GM21619 (cell line): ENCODE measurements at regions not wholly inside any gene's neighbourhood (a gene's known extent, or its start where the extent isn't known, plus 50 kb on each side); places are given as distances from the start of the nearest gene placed in this dataset.
A peak's percentile ranks its signal among the peaks of the same experiment; 100 is the strongest.
"Not testable (repeated sequence)": the region's sequence is repeated elsewhere in the genome, so short reads cannot be mapped to it uniquely, and the experiment has no call there.

Experiments
- ATAC-seq: cut with Tn5 transposase; IDR thresholded peaks from one replicate; pipeline ENCODE4 v1.9.1; 2021; ENCODE audit not compliant: unreplicated experiment

DNA sequence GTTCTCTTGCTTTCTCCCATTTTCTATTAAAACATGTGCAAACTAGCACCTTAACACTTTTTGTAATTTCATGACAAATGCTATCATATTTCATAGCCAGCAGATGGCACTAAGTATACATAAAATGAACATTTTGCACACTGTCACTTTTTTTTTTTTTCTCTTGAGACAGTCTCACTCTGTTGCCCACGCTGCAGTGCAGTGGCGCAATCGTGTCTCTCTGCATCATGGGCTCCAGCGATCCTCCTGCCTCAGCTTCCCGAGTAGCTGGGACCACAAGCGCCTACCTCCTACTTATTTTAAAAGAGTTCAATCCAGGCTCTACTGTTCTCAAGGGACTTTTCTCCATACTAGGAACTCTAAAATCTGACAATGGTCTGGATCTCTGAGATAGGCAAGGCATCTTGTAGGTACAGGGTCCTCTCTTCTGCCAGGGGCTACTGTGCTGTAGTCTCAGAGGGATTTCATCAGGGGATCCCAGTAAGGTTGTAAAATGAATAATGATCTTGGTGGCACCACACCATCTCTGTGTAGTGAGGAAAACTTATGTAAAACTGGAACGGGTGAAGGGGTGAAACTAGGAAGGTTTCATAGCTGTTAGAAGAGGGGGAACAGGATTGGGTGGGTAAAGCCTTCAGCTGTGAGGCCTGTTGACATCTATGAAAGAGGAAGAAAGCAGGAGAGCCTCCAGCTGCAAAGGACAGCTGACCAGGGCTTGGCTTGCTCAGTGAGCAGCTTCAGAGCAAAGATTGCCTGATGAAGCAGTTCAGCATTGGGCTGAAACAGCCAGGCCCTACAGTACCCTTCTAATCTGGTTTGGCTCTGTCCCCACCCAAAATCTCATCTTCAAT lies 196.9 kb downstream of the AVL9 start:
- peak; percentile 81 for ATAC-seq

- ATAC-seq: not testable (repeated sequence)
Measured at GRCh38 chr7:32688092-32688491, 192.8 kb downstream of the AVL9 start.

- no peak for ATAC-seq
Measured at GRCh38 chr7:32681174-32681518, 185.9 kb downstream of the AVL9 start.

DNA sequence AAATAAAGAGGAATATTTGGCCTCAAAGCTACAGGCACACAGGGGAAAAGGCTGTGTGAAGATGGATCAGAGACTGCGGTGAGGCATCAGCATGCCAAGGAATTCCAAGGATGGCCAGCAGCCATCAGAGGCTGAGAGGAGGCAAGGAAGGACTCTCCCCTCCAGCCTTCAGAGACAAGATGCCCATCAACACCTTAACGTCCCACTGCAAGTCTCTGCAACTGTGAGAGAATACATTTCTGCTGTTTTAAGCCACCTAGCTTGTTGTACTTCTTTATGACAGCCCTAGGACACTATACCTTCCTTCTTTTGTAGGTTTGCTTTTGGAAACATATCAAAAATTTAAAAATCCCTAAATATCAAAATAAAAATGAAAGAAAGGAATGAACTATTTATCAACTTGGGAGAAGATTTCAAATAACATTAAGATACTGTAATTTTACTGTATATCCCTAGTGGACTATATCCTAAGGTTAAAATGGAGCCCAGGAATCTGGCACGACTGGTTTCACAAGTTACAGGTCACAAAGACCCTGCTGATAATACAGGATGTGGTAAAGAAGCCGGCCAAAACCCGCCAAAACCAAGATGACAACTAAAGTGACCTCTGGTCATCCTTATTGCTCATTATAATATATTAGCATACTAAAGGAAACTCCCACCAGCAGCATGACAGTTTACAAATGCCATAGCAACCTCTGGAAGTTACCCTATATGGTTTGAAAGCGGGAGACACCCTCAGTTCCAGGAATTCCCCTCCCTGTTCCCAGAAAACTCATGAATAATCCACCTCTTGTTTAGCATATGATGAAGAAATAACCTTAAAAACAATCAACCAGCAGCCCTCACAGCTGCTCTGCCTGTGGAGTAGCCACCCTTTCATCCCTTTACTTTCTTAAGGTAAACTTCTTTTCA lies 185.2 kb downstream of the AVL9 start:
- no peak for ATAC-seq

- no peak for ATAC-seq
Measured at GRCh38 chr7:32679192-32679591, 183.9 kb downstream of the AVL9 start.

DNA sequence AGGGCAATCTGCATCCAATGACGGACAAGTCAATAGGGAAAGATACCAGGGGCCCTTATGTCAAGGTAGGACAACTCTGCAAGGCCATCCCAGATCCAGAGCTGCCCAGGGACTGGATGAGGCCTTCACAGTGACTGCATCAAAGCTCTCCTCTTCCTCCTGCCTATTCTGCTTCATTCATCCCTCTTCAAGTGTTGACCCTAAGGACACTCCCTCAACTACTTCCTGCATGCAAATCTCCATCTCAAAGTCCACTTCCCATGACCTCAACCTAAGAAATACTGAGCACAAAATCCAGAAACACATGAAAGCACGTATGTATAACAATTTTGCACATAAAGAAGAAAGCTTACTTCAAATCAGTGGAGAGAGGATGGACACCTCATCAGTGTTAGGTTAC lies 182.3 kb downstream of the AVL9 start:
- no peak for ATAC-seq

DNA sequence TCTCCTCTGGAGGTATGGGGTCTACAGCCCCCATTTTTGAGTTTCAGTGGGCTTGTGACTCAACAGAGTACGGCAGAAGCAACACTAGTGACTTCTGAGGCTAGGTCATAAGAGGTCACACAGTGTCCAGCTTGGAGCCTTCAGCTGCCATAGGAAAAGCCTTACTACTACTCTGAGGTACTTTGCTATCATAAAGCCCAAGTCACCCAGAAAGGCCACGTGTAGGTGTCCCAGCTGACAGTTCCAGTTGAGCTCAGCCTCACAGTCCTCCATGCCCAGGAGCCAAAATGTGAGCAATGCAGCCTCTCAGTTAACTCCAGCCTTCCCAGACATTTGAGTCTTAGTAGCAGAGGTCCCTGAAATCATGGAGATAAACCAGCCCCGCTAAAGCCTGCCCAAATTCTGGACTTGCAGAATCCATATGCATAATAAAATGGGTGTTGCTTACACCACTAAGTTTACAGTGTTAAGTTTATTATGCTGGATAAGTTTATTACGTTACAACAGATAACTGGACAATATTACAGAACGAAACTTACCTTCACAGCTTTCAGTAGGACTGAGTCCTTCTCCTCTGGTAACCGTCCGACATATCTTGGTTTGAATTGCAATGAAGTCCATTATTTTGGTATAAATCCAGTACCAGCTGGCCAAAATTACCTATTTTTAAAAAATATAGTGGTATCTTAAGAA lies 181.1 kb downstream of the AVL9 start:
- ATAC-seq: no peak

DNA sequence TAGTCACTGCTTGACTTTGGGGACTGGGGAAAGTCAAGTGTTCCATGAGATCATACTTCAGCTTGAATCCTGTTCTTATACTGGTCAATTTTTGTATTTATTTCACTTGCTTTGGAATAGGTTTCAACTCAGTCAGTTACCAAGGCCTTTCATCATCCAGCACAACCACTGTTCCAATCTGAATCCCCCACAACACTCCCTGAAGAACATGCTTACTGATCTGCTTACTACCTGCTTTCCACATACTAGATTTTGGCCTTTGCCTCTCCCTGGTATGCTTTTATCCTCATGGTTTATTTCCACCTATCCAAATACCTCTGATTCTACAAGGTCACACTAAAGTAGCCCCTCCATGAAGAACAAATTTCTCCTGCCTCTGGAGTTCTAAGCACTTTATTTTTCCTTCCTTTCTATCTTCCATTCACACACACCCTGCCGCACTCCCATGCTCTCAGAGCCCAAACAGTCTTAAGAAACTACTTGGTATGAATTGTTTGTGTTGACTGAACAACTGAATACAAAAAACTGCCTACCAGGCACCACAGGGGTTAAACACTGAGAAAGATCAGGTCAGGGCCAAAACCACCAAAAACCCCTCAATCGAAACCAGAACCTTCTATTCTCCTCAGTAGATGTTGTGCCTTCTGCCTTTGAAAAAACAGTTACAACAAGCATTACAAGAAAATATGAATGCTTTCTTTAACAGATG lies 178.1 kb downstream of the AVL9 start:
- no peak for ATAC-seq

DNA sequence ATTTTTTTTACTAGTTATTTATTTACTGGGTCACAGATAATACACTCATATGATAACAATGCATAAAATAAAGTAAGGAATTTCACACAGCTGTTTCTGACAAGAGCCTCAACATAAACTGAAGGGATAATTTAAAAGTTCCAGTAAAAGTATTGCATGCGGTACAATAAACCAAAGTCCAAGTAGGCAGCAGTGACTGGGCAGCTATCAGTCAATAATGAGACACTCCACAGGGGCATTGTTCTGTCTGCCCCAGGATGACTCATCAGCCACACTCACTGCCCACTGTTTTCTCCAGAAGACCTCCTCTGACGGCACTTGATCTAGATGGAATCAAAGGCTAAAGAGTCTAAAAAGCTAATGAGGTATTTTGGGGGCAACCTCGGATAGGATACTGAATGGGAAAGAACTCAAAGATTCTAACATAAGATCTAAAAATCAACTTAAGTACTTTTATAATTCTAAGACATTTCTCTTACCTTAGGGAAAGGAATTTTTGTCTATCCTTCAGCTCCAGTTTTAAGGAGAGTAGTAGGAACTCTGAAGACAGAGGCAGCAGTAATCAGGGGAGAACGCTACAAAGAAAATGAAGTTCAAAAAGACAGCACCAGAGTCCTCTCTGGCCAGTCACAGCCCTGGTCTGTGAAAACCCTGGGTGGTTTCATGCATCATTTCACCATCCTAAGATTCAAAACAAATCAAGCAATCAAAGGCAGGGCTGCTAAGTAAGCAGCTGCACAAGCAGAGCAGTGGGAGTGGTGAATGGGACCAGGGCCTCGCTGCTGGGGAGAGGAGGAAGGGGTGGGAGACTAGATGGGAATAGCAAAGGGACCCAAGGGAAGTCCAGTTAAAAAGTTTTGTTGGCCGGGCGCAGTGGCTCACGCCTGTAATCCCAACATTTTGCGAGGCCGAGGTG lies 175.1 kb downstream of the AVL9 start:
- no peak for ATAC-seq

DNA sequence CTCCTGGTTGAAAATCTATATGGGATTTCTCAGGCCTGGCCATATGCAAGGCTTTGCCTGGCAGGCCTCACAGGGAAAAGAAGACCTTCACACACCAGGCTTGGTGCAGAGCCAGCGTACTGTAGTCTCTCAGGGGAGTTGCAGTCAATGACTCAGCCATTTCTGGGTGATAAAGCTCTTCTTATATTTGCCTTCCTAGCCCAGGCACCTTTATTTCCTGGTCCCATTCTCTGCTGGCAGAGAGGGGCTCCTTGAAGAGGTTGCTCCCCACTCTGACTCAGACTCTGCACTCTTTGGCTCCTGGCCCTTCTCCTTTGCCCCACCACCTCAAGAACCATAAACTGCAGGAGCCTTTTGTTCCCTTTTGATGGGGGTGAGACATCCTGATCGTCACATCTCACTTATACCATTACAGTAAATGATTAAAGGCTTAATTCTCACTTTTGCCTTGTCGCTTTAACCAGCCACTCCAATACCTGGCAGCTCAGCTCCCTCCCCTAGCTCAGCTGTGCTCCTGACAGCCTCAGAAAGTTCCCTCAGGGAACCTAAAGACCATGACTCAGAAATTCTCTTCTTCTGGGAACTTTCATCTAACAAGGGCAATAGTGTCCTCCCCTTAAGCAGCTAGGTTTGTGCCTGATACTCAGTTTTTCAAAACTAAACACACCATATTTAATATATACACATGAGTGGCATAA lies 174.0 kb downstream of the AVL9 start:
- ATAC-seq: not testable (repeated sequence)

DNA sequence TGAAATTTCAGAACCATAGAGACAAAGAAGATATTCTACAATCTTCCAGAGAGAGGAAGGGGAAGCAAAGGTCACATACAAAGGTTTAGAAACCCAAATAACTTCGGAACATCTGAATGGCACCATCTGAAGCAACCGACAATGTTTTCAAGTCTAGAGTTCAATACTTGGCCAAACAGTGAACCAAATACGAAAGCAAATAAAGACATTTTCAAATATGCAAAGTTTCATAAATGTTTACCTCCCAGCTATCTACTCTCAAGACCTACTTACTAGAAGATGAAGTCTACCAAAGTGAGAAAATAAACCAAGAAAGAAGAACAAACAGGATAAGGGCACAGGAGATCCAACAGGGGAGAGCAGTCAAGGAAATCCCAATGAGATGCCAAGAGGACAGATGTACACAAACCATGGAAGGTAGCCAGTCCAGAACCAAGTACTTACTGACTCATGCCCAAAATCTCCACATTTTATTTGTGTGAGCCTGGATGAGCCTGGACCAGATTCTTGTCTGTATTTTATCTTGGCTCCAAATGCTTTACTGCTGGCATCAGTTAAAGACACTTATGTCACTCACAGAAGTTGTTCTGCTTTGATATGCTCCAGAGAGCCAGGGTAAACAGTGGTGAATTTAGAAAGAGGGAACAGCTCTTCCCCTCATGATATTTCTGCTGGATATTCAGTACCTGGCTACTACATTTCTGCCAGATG lies 173.3 kb downstream of the AVL9 start:
- not testable (repeated sequence) for ATAC-seq

- ATAC-seq: not testable (repeated sequence)
Measured at GRCh38 chr7:32667586-32667985, 172.3 kb downstream of the AVL9 start.

- ATAC-seq: not testable (repeated sequence)
Measured at GRCh38 chr7:32663805-32664211, 168.5 kb downstream of the AVL9 start.

DNA sequence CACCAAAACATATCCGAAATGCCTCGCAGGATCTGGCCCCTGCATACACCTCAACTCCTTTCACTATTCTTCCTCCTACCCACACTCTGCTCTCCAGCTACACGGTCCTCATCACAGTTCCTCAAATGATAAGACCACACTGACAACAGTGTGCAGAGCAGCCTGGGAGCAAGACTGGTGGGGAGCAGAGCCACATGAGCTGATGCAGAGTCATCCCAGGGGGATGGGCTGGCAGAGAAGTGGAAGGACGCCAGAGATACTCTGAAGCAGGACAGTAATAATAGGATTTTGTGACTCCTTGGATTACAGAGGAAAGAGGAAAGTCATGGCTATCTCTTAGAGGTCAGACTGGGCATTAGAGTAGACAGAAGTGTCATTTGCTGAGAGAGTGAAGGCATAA lies 167.2 kb downstream of the AVL9 start:
- not testable (repeated sequence) for ATAC-seq

- no peak for ATAC-seq
Measured at GRCh38 chr7:32661929-32662328, 166.6 kb downstream of the AVL9 start.

GRCh38 chr7:32661501-32661900 lies 166.2 kb downstream of the AVL9 start:
- no peak for ATAC-seq

- no peak for ATAC-seq
Measured at GRCh38 chr7:32660936-32661335, 165.6 kb downstream of the AVL9 start.

DNA sequence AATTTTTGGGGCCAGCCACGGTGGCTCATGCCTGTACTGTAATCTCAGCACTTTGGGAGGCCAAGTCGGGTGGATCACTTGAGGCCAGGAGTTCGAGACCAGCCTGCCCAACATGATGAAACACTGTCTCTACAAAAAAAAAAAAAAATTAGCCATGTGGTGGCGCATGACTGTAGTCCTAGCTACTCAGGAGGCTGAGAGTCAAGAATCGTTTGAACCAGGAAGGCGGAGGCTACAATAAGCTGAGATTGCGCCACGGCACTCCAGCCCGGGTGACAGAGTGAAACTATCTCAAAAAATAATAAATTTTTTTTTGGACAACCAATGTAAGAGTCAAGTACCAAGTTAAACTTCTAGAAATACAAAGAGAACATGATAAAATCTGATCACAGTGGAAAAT lies 164.6 kb downstream of the AVL9 start:
- ATAC-seq: no peak
